ENCODE measurements at regions not wholly inside any gene's neighbourhood (a gene's known extent, or its start where the extent isn't known, plus 50 kb on each side); places are given as distances from the start of the nearest gene placed in this dataset.

- TF ChIP-seq CTCF (IDR thresholded peaks at IDR 0.05) (no peak), EP300 (IDR thresholded peaks at IDR 0.05) (no peak), POLR2A (IDR thresholded peaks at IDR 0.05) (no peak), POLR2AphosphoS5 (IDR thresholded peaks at IDR 0.05) (no peak)
Observed at GRCh38 chr4:8939840-8940742, 68.5 kb upstream of the HMX1 start.

All from gastroesophageal sphincter (tissue), 3 donors.